GM19023 (cell line): ENCODE measurements at regions not wholly inside any gene's neighbourhood (a gene's known extent, or its start where the extent isn't known, plus 50 kb on each side); places are given as distances from the start of the nearest gene placed in this dataset.
"Not testable (repeated sequence)": the region's sequence is repeated elsewhere in the genome, so short reads cannot be mapped to it uniquely, and the experiment has no call there.

Source experiments
- ATAC-seq: cut with Tn5 transposase; IDR thresholded peaks from one replicate; pipeline ENCODE4 v1.9.1; 2021; ENCODE audit warnings: mild to moderate bottlenecking, moderate library complexity; ENCODE audit not compliant: unreplicated experiment

GRCh38 chr13:81246556-81246955 lies 905.6 kb upstream of the SPRY2 start:
- ATAC-seq: no peak

- no peak for ATAC-seq
These were observed 903.1 kb upstream of the SPRY2 start for GRCh38 chr13:81244011-81244410.

- ATAC-seq: no peak
These were observed 889.5 kb upstream of the SPRY2 start for GRCh38 chr13:81230386-81230785.

GRCh38 chr13:81226830-81227229 lies 885.9 kb upstream of the SPRY2 start:
- not testable (repeated sequence) for ATAC-seq

- ATAC-seq: no peak
These were observed 883.4 kb upstream of the SPRY2 start for GRCh38 chr13:81224209-81224833.

GRCh38 chr13:81223778-81224177 lies 882.9 kb upstream of the SPRY2 start:
- ATAC-seq: no peak

- no peak for ATAC-seq
These were observed 870.8 kb upstream of the SPRY2 start for GRCh38 chr13:81211713-81212112.

GRCh38 chr13:81207636-81208035 lies 866.7 kb upstream of the SPRY2 start:
- ATAC-seq: no peak

- ATAC-seq: no peak
These were observed 866.3 kb upstream of the SPRY2 start for GRCh38 chr13:81207231-81207630.

GRCh38 chr13:81203783-81204182 lies 862.9 kb upstream of the SPRY2 start:
- ATAC-seq: no peak

GRCh38 chr13:81199956-81200355 lies 859.0 kb upstream of the SPRY2 start:
- ATAC-seq: no peak

- ATAC-seq: no peak
These were observed 857.0 kb upstream of the SPRY2 start for GRCh38 chr13:81197966-81198365.

GRCh38 chr13:81197483-81197882 lies 856.6 kb upstream of the SPRY2 start:
- ATAC-seq: no peak

GRCh38 chr13:81194362-81194761 lies 853.4 kb upstream of the SPRY2 start:
- ATAC-seq: no peak

GRCh38 chr13:81184556-81185265 lies 843.8 kb upstream of the SPRY2 start:
- ATAC-seq: no peak

- no peak for ATAC-seq
These were observed 831.7 kb upstream of the SPRY2 start for GRCh38 chr13:81172603-81173002.

- ATAC-seq: no peak
These were observed 830.2 kb upstream of the SPRY2 start for GRCh38 chr13:81171065-81171647.

GRCh38 chr13:81163823-81164222 lies 822.9 kb upstream of the SPRY2 start:
- not testable (repeated sequence) for ATAC-seq

- no peak for ATAC-seq
These were observed 812.6 kb upstream of the SPRY2 start for GRCh38 chr13:81153478-81153877.

GRCh38 chr13:81148822-81149221 lies 807.9 kb upstream of the SPRY2 start:
- ATAC-seq: no peak

- ATAC-seq: not testable (repeated sequence)
These were observed 805.6 kb upstream of the SPRY2 start for GRCh38 chr13:81146576-81146975.

- no peak for ATAC-seq
These were observed 801.5 kb upstream of the SPRY2 start for GRCh38 chr13:81142306-81142999.
